Esophagus squamous epithelium (tissue), 4 donors: ENCODE measurements at regions not wholly inside any gene's neighbourhood (a gene's known extent, or its start where the extent isn't known, plus 50 kb on each side); places are given as distances from the start of the nearest gene placed in this dataset.

Experiments
- POLR2A ChIP-seq, 4 donors: fragments of 450-650 bp; IDR thresholded peaks; one replicate each; pipeline ENCODE4 v1.6.1; 2017; ENCODE audit warnings: antibody characterized with exemption in 4 of 4, mild to moderate bottlenecking in 4 of 4, moderate library complexity in 3 of 4
- TF ChIP-seq, protein P1 (sequence below), 6 experiments: fragments of 450-650 bp in 4 of 6; fragments of 200-600 bp in 2 of 6; sonication (generic) in 2 of 6; IDR thresholded peaks; one replicate each; pipeline ENCODE4 v1.5.1; 2016 to 2019; ENCODE audit warnings: antibody characterized with exemption in 6 of 6, mild to moderate bottlenecking in 4 of 6, moderate library complexity in 4 of 6

DNA sequence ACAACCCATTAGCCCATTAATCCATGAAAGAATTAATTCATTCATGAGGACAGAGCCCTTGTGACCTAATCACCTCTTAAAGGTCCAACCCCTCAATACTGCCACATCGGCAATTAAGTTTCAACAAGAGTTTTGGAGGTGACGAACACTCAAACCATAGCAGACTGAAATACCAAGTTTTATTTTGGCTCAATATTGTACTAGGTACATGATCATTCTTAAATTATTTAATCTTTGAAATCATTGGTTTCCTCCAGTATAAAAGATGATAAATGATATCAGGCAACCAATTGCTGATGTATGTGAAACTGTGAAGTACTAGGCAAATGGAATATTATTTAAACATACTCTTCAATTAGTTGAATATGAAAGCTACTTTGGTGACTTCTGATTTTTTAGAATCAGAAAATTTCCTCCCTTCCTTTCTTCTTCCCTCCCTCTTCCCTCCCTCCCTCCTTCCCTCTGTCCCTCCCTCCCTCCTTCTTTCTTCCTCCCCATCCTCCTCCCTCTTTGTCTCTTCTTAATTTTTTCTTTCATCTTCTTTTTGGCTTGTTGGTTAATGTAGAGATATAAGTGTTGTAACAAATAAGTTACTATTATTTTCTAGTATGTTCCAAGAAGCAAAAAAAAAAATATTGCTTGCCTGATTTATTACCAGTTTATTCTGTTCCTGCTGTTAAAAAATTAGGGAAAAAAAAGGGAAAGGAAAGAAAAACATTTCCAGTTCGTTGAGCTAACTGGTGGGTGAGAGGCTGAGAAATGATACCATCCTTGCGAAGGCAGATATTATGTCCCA lies 233.9 kb upstream of the ZNF217 start:
- TF ChIP-seq, protein P1, sequence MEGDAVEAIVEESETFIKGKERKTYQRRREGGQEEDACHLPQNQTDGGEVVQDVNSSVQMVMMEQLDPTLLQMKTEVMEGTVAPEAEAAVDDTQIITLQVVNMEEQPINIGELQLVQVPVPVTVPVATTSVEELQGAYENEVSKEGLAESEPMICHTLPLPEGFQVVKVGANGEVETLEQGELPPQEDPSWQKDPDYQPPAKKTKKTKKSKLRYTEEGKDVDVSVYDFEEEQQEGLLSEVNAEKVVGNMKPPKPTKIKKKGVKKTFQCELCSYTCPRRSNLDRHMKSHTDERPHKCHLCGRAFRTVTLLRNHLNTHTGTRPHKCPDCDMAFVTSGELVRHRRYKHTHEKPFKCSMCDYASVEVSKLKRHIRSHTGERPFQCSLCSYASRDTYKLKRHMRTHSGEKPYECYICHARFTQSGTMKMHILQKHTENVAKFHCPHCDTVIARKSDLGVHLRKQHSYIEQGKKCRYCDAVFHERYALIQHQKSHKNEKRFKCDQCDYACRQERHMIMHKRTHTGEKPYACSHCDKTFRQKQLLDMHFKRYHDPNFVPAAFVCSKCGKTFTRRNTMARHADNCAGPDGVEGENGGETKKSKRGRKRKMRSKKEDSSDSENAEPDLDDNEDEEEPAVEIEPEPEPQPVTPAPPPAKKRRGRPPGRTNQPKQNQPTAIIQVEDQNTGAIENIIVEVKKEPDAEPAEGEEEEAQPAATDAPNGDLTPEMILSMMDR (IDR thresholded peaks at IDR 0.05) = no peak
- no peak for TF ChIP-seq POLR2A (IDR thresholded peaks at IDR 0.05)
